GM13976 (cell line): ENCODE measurements at regions not wholly inside any gene's neighbourhood (a gene's known extent, or its start where the extent isn't known, plus 50 kb on each side); places are given as distances from the start of the nearest gene placed in this dataset.

ENCODE experiments used
- DNase-seq: peaks from one replicate; pipeline ENCODE4 v3.0.0; 2012; ENCODE audit warnings: low spot score
- in situ Hi-C: fragments of 300-500 bp; cut with MboI; formaldehyde crosslinking; loops from one replicate; pipeline ENCODE4 v1.12.0; 2022; ENCODE audit warnings: low sequenced_read_pairs, mixed read lengths, inconsistent platforms; ENCODE audit not compliant: unreplicated experiment
- TF ChIP-seq, protein P1 (sequence below): IDR thresholded peaks from 2 replicates; pipeline ENCODE4 v1.5.1; 2012; ENCODE audit warnings: borderline replicate concordance, mild to moderate bottlenecking; ENCODE audit not compliant: insufficient read depth; ENCODE audit errors: extremely low read depth, missing control alignments, control extremely low read depth

- no peak for DNase-seq
- TF ChIP-seq, protein P1, sequence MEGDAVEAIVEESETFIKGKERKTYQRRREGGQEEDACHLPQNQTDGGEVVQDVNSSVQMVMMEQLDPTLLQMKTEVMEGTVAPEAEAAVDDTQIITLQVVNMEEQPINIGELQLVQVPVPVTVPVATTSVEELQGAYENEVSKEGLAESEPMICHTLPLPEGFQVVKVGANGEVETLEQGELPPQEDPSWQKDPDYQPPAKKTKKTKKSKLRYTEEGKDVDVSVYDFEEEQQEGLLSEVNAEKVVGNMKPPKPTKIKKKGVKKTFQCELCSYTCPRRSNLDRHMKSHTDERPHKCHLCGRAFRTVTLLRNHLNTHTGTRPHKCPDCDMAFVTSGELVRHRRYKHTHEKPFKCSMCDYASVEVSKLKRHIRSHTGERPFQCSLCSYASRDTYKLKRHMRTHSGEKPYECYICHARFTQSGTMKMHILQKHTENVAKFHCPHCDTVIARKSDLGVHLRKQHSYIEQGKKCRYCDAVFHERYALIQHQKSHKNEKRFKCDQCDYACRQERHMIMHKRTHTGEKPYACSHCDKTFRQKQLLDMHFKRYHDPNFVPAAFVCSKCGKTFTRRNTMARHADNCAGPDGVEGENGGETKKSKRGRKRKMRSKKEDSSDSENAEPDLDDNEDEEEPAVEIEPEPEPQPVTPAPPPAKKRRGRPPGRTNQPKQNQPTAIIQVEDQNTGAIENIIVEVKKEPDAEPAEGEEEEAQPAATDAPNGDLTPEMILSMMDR = no peak
- in situ Hi-C loops = no loop called here
These were observed 114.4 kb upstream of the POU1F1 start for GRCh38 chr3:87390821-87391220.

DNA sequence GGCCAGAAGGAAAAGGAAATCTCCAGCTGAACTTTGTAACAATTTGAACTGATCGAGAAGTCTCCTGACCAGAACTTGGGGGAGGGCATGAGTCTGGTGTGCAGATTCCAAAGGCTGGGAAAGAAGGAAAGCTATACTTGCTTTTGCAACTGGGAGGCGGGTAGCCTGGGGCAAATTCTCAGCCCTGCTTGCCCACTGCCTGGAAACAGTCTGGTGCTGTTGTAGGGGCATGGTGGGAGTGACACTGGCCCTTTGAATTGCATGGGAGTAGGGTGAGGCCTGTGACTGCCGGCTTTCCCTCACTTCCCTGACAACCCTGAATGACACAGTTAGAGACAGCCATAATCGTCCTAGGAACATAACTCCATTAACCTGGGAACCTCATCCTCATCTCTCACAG, 114.0 kb upstream of the POU1F1 start:
- TF ChIP-seq, protein P1 = no peak
- in situ Hi-C loops = no loop called here
- no peak for DNase-seq

DNA sequence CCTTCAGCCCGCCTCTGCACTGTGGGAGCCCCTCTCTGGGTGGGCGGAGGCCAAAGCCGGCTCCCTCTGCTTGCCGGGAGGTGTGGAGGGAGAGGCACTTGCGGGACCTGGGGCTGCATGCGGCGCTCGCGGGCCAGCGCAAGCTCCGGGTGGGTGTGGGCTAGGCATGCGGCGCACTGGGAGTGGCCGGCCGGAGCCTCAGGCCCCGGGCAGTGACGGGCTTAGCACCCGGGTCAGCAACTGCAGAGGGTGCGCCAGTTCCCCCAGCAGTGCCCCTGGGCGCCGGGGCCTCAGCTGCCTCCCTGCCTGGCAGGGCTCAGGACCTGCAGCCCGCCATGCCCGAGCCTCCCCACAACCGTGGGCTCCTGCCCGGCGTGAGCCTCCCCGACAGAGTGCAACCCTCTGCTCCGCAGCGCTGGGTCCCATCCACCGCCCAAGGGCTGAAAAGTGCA, 98.9 kb upstream of the POU1F1 start:
- no peak for DNase-seq
- in situ Hi-C loops = no loop called here
- TF ChIP-seq, protein P1 = no peak

DNA sequence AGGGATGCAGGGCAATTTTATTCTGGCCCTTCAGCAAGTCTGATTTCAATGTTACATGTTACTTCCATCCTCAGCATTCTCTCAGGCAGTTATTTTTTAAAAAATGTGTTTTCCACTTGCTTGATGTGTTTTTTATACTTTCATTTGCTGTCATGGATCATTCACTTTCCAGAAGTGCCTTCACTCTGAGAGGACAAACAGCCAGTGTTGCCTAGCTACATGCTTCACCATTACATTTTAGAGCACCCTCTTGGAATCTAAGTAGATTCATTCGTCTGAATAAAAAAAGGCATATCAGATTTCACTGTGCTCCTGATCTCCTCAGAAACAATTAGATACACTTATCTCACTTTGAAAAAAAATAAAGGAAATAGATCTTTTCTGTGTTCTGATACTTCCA, 93.6 kb upstream of the POU1F1 start:
- no peak for DNase-seq
- in situ Hi-C loops = loop anchor here (25.0 kb wide), 1 partner anchor 642 kb away; no protein-coding TSS in a partner anchor
- TF ChIP-seq, protein P1 = no peak

DNA sequence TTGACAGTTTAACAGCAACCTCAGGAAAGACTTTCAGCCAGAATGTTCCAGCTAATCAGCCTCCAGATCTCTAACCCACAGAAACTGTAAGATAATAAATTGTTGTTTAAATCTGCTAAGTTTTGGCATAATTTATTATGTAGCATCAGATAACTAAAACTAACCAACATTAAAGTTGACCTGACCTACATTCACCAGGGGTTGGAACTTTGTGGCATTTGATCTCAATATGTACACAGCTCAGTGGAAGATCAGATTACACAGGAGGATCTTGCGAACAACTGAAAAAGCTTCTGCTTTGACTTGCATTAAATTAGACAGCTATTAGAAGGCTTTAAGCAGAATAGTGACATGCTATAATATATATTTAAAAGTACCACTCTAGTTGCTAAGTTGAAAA, 91.4 kb upstream of the POU1F1 start:
- in situ Hi-C loops = loop anchor here (25.0 kb wide), 1 partner anchor 645 kb away; no protein-coding TSS in a partner anchor
- no peak for DNase-seq

DNA sequence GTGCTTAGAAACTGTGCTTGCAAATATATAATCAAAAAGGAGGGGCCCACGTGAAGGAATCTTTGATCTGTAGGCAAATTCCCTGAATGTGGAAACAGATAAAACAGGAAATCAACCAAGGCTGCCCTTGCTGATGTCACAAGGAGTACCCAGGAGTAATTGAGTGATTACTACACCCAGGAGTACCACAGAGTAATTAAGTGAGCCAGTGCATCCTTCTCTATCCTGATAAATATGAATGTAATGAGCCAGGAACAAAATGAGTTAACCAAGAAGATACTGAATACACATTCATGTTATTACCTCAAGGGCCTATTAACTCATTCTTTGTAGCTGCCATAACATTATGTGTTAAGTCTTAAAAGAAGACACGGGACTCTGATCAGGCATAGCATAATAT, 87.3 kb upstream of the POU1F1 start:
- in situ Hi-C loops = loop anchor here (25.0 kb wide), 1 partner anchor 649 kb away; no protein-coding TSS in a partner anchor
- TF ChIP-seq, protein P1 = no peak

More for the DNA sequence above, 91.4 kb upstream of the POU1F1 start:
- TF ChIP-seq, protein P1 = no peak

More for the DNA sequence above, 87.3 kb upstream of the POU1F1 start:
- no peak for DNase-seq
